ENCODE measurements at regions not wholly inside any gene's neighbourhood (a gene's known extent, or its start where the extent isn't known, plus 50 kb on each side); places are given as distances from the start of the nearest gene placed in this dataset.

DNA sequence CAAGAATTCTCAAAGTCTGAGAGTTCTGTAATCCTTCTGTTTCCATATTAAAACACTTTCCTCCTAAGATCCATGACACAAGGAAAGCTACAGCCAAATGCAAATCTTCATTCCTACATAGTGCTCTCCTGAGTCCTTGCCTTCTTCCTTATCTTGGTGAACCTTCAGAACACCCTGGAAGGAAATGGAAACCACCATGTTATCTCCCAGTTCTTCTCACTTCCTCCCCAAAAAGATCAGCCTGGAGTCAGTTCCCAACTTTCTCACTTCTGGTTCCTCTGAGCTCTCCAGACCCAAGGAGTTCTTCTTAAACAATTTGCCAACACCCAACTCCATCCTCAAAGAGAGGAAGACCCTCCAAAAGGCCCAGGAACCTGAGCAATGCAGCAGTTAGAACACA, 193.3 kb upstream of the CCN2 start:
- Histone ChIP-seq H3K9me3 (no peaks in the 10 kb centered on the region), H3K4me1 (no peaks in the 10 kb centered on the region), H3K36me3 (no peaks in the 10 kb centered on the region), H3K4me3 (no peak overlapping the region), H3K27me3 (no peaks in the 10 kb centered on the region), H3K27ac (no peak overlapping the region)
- intact Hi-C loops (cut with DNase I; ENCODE audit: low total_unique reads): no loop called here
- TF ChIP-seq, protein P1, sequence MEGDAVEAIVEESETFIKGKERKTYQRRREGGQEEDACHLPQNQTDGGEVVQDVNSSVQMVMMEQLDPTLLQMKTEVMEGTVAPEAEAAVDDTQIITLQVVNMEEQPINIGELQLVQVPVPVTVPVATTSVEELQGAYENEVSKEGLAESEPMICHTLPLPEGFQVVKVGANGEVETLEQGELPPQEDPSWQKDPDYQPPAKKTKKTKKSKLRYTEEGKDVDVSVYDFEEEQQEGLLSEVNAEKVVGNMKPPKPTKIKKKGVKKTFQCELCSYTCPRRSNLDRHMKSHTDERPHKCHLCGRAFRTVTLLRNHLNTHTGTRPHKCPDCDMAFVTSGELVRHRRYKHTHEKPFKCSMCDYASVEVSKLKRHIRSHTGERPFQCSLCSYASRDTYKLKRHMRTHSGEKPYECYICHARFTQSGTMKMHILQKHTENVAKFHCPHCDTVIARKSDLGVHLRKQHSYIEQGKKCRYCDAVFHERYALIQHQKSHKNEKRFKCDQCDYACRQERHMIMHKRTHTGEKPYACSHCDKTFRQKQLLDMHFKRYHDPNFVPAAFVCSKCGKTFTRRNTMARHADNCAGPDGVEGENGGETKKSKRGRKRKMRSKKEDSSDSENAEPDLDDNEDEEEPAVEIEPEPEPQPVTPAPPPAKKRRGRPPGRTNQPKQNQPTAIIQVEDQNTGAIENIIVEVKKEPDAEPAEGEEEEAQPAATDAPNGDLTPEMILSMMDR (IDR thresholded peaks at IDR 0.05): no peak
- TF ChIP-seq POLR2AphosphoS5 (IDR thresholded peaks at IDR 0.05): no peak
- TF ChIP-seq EP300 (IDR thresholded peaks at IDR 0.05): no peak
- TF ChIP-seq POLR2A (IDR thresholded peaks at IDR 0.05): no peak
- no peak for DNase-seq

DNA sequence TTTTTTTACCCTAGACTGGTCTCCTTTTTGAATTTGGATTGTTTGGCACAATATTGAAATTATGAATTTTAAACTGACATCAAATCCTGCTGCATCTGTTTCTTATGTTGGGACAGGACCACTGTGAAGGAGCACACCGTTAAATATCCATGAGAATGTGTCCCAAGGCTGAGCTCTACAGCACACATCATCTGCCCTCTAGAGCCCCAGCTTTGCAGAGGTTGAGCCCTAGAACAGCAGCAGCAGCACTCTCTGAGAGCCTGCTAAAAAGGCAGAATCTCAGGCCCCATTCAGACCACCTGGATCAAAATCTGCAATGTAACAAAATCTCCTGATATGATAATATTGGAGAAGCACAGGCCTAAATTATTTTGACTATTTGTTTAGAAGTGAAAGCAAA, 192.1 kb upstream of the CCN2 start:
- Histone ChIP-seq H3K9me3 (no peaks in the 10 kb centered on the region), H3K4me3 (no peak overlapping the region), H3K27me3 (no peaks in the 10 kb centered on the region), H3K27ac (no peak overlapping the region), H3K4me1 (no peaks in the 10 kb centered on the region), H3K36me3 (no peaks in the 10 kb centered on the region)
- DNase-seq: no peak
- WGBS, 5 donors: 48 to 69% (median 64%) methylated on average over 1 of the region's 1 CpG
- intact Hi-C loops (cut with DNase I; ENCODE audit: low total_unique reads): no loop called here
- TF ChIP-seq POLR2AphosphoS5 (IDR thresholded peaks at IDR 0.05): no peak
- TF ChIP-seq, protein P1 (IDR thresholded peaks at IDR 0.05): no peak
- no peak for TF ChIP-seq POLR2A (IDR thresholded peaks at IDR 0.05)
- TF ChIP-seq EP300 (IDR thresholded peaks at IDR 0.05): no peak

DNA sequence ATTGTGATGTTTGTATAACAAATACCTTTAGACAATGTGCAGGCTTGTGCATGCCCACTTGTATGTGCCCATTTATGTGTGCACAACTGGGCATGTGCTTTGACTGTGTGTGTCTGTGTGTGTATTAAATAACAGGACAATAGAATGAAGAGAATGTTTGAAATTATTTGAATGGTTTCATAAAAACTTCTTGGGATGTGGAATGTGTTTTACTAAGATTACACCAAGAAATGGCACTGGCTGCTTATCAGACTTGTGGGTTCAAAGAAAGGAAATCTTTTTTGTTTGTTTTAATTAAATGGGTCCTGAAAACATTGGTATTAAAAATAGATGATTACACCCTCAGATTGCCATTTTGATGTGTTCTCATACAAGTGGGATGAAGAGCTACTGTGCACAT, 191.6 kb upstream of the CCN2 start:
- intact Hi-C loops (cut with DNase I; ENCODE audit: low total_unique reads): no loop called here
- no peaks in the 10 kb centered on the region for H3K36me3 ChIP-seq
- no peak overlapping the region for H3K4me3 ChIP-seq
- DNase-seq: no peak
- H3K9me3 ChIP-seq: no peaks in the 10 kb centered on the region
- TF ChIP-seq POLR2AphosphoS5 (IDR thresholded peaks at IDR 0.05) (no peak), POLR2A (IDR thresholded peaks at IDR 0.05) (no peak), EP300 (IDR thresholded peaks at IDR 0.05) (no peak)
- TF ChIP-seq, protein P1 (IDR thresholded peaks at IDR 0.05): no peak
- H3K27ac ChIP-seq: no peak overlapping the region
- no peaks in the 10 kb centered on the region for H3K27me3 ChIP-seq
- H3K4me1 ChIP-seq: no peaks in the 10 kb centered on the region

DNA sequence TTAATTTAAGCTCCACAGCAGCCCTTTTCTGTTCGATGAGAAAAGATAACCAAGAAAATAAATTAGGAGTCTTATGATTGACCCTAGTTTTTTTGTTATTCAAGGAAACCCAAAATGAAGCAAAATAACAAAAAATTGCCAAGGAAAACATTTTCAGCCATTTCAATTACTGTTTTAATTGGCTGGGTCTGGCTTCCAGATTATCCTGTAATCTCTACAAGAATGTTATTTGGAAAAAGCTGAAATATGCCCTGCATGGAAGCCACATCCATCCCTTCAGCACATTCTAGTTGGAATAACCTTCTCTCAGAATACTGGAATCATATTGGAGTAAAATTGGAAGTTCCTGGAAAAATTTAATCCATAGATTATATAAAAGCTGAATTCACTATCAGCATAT, 191.1 kb upstream of the CCN2 start:
- 71 to 74% (median 73%) methylated on average over 1 of the region's 1 CpG for WGBS, 5 donors
- intact Hi-C loops (cut with DNase I; ENCODE audit: low total_unique reads): no loop called here
- H3K4me3 ChIP-seq: no peak overlapping the region
- no peak for TF ChIP-seq EP300 (IDR thresholded peaks at IDR 0.05)
- no peak for TF ChIP-seq POLR2A (IDR thresholded peaks at IDR 0.05)
- no peak for TF ChIP-seq POLR2AphosphoS5 (IDR thresholded peaks at IDR 0.05)
- TF ChIP-seq, protein P1 (IDR thresholded peaks at IDR 0.05): no peak
- H3K27ac ChIP-seq: no peak overlapping the region
- no peaks in the 10 kb centered on the region for H3K4me1 ChIP-seq
- no peak for DNase-seq
- H3K36me3 ChIP-seq: no peaks in the 10 kb centered on the region
- no peaks in the 10 kb centered on the region for H3K27me3 ChIP-seq
- H3K9me3 ChIP-seq: no peaks in the 10 kb centered on the region

DNA sequence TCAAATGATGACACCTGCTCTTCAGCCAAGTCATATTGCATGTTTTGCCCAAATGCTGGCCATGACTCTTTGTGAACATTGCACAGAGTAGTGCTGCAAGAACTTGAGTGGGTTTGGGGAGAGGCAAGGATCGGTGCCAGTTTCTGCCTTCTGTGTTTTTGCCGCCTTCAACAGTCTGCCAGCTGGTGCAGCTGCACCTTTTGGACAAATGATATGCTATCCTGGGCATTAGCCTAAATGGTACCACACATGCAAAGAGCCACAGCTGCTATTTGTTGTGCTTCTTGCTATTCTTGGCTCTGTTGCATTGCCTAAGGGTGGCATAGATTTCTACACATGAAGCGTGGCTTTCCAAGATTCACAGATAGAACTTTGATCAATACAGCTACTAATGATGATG, 189.0 kb upstream of the CCN2 start:
- H3K27ac ChIP-seq: no peak overlapping the region
- no peak overlapping the region for H3K4me3 ChIP-seq
- no peak for DNase-seq
- 91 to 97% (median 95%) methylated on average over 3 of the region's 3 CpGs for WGBS, 5 donors
- TF ChIP-seq POLR2A (IDR thresholded peaks at IDR 0.05) (no peak), POLR2AphosphoS5 (IDR thresholded peaks at IDR 0.05) (no peak), EP300 (IDR thresholded peaks at IDR 0.05) (no peak)
- TF ChIP-seq, protein P1 (IDR thresholded peaks at IDR 0.05): no peak
- intact Hi-C loops (cut with DNase I; ENCODE audit: low total_unique reads): no loop called here
- H3K4me1 ChIP-seq: no peaks in the 10 kb centered on the region
- H3K9me3 ChIP-seq: no peaks in the 10 kb centered on the region
- H3K36me3 ChIP-seq: no peaks in the 10 kb centered on the region
- no peaks in the 10 kb centered on the region for H3K27me3 ChIP-seq

All from stomach (tissue), 8 donors.